SU-DHL-6 (cell line): ENCODE measurements at regions not wholly inside any gene's neighbourhood (a gene's known extent, or its start where the extent isn't known, plus 50 kb on each side); places are given as distances from the start of the nearest gene placed in this dataset.

Source experiments
- EZH2phosphoT487 ChIP-seq: fragments of 200-600 bp; sonication (generic), shearing (Covaris generic); conservative IDR thresholded peaks from 2 replicates; pipeline ENCODE4 v1.6.1; 2018; ENCODE audit warnings: mild to moderate bottlenecking, antibody characterized with exemption, low read length, moderate library complexity, mixed read lengths
- TF ChIP-seq, protein P1 (sequence below): fragments of 200-600 bp; sonication (generic); IDR thresholded peaks from one replicate; pipeline ENCODE4 v1.5.1; 2017; ENCODE audit warnings: antibody characterized with exemption, mild to moderate bottlenecking, low read length, moderate library complexity; ENCODE audit not compliant: insufficient read depth, poor library complexity, severe bottlenecking

DNA sequence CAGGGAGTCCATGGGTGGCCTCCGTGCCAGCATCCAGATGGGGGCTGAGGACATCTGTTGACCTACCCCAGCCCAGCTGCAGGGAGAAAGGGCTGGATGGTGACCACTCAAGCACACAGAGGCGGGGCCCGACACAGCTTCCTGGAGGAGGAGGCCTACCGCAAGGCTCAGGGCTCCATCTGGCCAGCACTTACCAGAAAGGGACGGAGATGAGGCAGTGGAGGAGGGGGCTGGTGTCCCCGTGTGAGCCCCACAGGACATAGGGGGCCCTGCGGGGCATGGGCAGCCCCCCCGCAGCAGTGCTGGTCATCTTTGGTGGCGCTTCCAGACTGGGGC lies 147.5 kb upstream of the CIBAR2 start:
- TF ChIP-seq, protein P1, sequence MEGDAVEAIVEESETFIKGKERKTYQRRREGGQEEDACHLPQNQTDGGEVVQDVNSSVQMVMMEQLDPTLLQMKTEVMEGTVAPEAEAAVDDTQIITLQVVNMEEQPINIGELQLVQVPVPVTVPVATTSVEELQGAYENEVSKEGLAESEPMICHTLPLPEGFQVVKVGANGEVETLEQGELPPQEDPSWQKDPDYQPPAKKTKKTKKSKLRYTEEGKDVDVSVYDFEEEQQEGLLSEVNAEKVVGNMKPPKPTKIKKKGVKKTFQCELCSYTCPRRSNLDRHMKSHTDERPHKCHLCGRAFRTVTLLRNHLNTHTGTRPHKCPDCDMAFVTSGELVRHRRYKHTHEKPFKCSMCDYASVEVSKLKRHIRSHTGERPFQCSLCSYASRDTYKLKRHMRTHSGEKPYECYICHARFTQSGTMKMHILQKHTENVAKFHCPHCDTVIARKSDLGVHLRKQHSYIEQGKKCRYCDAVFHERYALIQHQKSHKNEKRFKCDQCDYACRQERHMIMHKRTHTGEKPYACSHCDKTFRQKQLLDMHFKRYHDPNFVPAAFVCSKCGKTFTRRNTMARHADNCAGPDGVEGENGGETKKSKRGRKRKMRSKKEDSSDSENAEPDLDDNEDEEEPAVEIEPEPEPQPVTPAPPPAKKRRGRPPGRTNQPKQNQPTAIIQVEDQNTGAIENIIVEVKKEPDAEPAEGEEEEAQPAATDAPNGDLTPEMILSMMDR: no peak
- no peak for TF ChIP-seq EZH2phosphoT487
